ENCODE measurements at regions not wholly inside any gene's neighbourhood (a gene's known extent, or its start where the extent isn't known, plus 50 kb on each side); places are given as distances from the start of the nearest gene placed in this dataset.

DNA sequence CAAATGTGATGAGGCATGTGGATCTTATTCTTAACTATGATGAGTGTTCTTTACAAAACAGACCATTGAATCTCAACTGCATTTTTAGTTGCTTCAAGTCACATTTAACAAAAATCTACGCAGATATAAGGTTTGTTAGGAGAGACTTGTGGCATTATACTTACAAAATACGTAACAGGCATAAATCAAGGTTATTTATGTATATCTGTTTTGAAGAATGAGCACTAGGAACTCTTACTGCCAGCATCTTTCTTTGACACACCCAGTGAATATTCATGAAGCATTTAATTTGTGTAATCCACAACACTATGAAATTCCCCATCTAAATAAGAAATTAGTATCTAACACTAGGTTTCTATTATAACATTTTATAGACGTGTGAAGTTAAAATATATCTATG is 186.3 kb downstream of the FAT4 start:
- H3K9ac ChIP-seq (ENCODE audit: insufficient read length, low read depth) = no peak overlapping the region
- DNase-seq (ENCODE audit: low read depth, low spot score) = no peak
- H3K4me3 ChIP-seq (ENCODE audit: insufficient read length, low read depth) = no peak overlapping the region
- no peaks in the 10 kb centered on the region for H3K36me3 ChIP-seq (ENCODE audit: insufficient read depth, insufficient read length, low read length)
- no peaks in the 10 kb centered on the region for H3K27me3 ChIP-seq (ENCODE audit: insufficient read depth, insufficient read length)
- no peaks in the 10 kb centered on the region for H3K4me1 ChIP-seq (ENCODE audit: insufficient read depth, insufficient read length)
- no peak for TF ChIP-seq SUZ12 (IDR thresholded peaks at IDR 0.05; ENCODE audit: extremely low read depth, insufficient read depth, insufficient read length)
- no peak for TF ChIP-seq ZNF274 (IDR thresholded peaks at IDR 0.05; ENCODE audit: low read depth, low read length)
- no peak for TF ChIP-seq YY1 (IDR thresholded peaks at IDR 0.05; ENCODE audit: insufficient read depth, insufficient read length)
- no peaks in the 10 kb centered on the region for H3K9me3 ChIP-seq (ENCODE audit: insufficient read depth, low read length)

GRCh38 chr4:125501568-125501967 is 186.8 kb downstream of the FAT4 start:
- TF ChIP-seq SUZ12 (IDR thresholded peaks at IDR 0.05; ENCODE audit: extremely low read depth, insufficient read depth, insufficient read length) (no peak), YY1 (IDR thresholded peaks at IDR 0.05; ENCODE audit: insufficient read depth, insufficient read length) (no peak), ZNF274 (IDR thresholded peaks at IDR 0.05; ENCODE audit: low read depth, low read length) (no peak)
- no peaks in the 10 kb centered on the region for H3K36me3 ChIP-seq (ENCODE audit: insufficient read depth, insufficient read length, low read length)
- H3K9ac ChIP-seq (ENCODE audit: insufficient read length, low read depth) = no peak overlapping the region
- DNase-seq (ENCODE audit: low read depth, low spot score) = no peak
- no peak overlapping the region for H3K4me3 ChIP-seq (ENCODE audit: insufficient read length, low read depth)
- H3K9me3 ChIP-seq (ENCODE audit: insufficient read depth, low read length) = no peaks in the 10 kb centered on the region
- H3K27me3 ChIP-seq (ENCODE audit: insufficient read depth, insufficient read length) = no peaks in the 10 kb centered on the region
- H3K4me1 ChIP-seq (ENCODE audit: insufficient read depth, insufficient read length) = no peaks in the 10 kb centered on the region

DNA sequence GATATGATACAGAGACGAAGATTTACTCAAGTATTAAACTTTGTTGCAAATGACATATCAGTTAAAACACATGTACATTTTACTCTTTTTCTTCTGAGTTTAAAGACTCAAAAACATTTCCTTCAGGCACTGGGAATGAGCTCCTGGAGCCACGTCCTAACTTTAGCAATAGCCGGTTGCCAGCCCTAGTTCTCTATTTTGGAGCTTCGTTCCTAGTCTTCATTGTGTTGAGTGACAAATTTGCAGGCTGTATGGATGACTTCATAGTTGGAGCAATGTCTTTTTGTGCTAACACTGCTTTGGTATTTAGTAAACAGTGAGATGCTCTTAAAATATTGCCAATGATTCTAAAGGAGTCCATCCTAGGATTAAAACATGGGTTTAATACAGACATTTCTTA is 190.9 kb downstream of the FAT4 start:
- Histone ChIP-seq H3K9me3 (ENCODE audit: insufficient read depth, low read length) (0 out of 2 replicates have a peak, but pooled peaks cover 8% of the 10 kb centered on the region), H3K36me3 (ENCODE audit: insufficient read depth, insufficient read length, low read length) (no peaks in the 10 kb centered on the region), H3K9ac (ENCODE audit: insufficient read length, low read depth) (no peak overlapping the region), H3K4me3 (ENCODE audit: insufficient read length, low read depth) (no peak overlapping the region), H3K27me3 (ENCODE audit: insufficient read depth, insufficient read length) (no peaks in the 10 kb centered on the region), H3K4me1 (ENCODE audit: insufficient read depth, insufficient read length) (no peaks in the 10 kb centered on the region)
- TF ChIP-seq ZNF274 (IDR thresholded peaks at IDR 0.05; ENCODE audit: low read depth, low read length) (no peak), SUZ12 (IDR thresholded peaks at IDR 0.05; ENCODE audit: extremely low read depth, insufficient read depth, insufficient read length) (no peak), YY1 (IDR thresholded peaks at IDR 0.05; ENCODE audit: insufficient read depth, insufficient read length) (no peak)
- no peak for DNase-seq (ENCODE audit: low read depth, low spot score)

DNA sequence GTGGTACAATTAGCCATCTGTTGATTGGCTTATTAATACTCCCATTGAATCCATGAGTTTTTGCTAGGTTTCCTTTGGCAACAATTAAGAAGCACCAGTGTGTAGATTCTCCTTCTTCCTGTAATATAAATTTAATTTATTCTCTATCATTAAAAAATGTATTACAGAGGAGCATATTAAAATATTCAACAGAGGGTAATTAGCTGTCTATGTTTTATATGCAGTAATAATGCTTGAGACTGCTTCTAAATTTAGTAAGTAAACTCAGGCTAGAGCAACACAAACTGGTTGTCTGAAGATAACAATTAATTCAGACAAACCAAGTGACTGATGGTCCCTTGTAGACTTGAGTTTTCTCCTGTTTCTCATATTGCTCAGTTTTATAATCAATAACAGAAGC is 192.4 kb downstream of the FAT4 start:
- H3K36me3 ChIP-seq (ENCODE audit: insufficient read depth, insufficient read length, low read length) = no peaks in the 10 kb centered on the region
- TF ChIP-seq YY1 (IDR thresholded peaks at IDR 0.05; ENCODE audit: insufficient read depth, insufficient read length) (no peak), ZNF274 (IDR thresholded peaks at IDR 0.05; ENCODE audit: low read depth, low read length) (no peak), SUZ12 (IDR thresholded peaks at IDR 0.05; ENCODE audit: extremely low read depth, insufficient read depth, insufficient read length) (no peak)
- H3K27me3 ChIP-seq (ENCODE audit: insufficient read depth, insufficient read length) = no peaks in the 10 kb centered on the region
- H3K4me3 ChIP-seq (ENCODE audit: insufficient read length, low read depth) = no peak overlapping the region
- 0 out of 2 replicates have a peak, but pooled peaks cover 8% of the 10 kb centered on the region for H3K9me3 ChIP-seq (ENCODE audit: insufficient read depth, low read length)
- DNase-seq (ENCODE audit: low read depth, low spot score) = no peak
- no peaks in the 10 kb centered on the region for H3K4me1 ChIP-seq (ENCODE audit: insufficient read depth, insufficient read length)
- H3K9ac ChIP-seq (ENCODE audit: insufficient read length, low read depth) = no peak overlapping the region

DNA sequence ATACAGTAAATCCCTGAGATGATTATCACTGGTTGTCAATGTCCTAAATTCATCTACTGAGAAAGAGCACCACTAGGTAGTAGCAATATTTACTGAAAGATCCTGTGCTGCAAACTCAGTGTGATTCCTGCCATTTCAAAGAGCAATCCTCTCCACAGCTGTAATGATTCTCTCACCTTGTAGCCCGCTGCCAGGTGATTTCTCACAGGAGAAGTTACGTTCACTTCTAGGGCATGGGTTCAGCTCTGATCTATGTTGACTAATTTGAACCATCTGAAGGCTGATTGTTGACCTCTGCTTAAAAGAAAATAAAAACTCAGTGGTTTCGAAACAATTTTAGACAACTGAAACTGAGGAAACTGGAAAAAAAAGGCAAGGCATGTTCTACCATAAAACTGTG is 197.0 kb downstream of the FAT4 start:
- Histone ChIP-seq H3K4me3 (ENCODE audit: insufficient read length, low read depth) (no peak overlapping the region), H3K36me3 (ENCODE audit: insufficient read depth, insufficient read length, low read length) (no peaks in the 10 kb centered on the region), H3K9ac (ENCODE audit: insufficient read length, low read depth) (no peak overlapping the region), H3K27me3 (ENCODE audit: insufficient read depth, insufficient read length) (no peaks in the 10 kb centered on the region), H3K4me1 (ENCODE audit: insufficient read depth, insufficient read length) (no peaks in the 10 kb centered on the region), H3K9me3 (ENCODE audit: insufficient read depth, low read length) (0 out of 2 replicates have a peak, but pooled peaks cover 8% of the 10 kb centered on the region)
- DNase-seq (ENCODE audit: low read depth, low spot score) = no peak
- TF ChIP-seq SUZ12 (IDR thresholded peaks at IDR 0.05; ENCODE audit: extremely low read depth, insufficient read depth, insufficient read length) (no peak), YY1 (IDR thresholded peaks at IDR 0.05; ENCODE audit: insufficient read depth, insufficient read length) (no peak), ZNF274 (IDR thresholded peaks at IDR 0.05; ENCODE audit: low read depth, low read length) (no peak)

DNA sequence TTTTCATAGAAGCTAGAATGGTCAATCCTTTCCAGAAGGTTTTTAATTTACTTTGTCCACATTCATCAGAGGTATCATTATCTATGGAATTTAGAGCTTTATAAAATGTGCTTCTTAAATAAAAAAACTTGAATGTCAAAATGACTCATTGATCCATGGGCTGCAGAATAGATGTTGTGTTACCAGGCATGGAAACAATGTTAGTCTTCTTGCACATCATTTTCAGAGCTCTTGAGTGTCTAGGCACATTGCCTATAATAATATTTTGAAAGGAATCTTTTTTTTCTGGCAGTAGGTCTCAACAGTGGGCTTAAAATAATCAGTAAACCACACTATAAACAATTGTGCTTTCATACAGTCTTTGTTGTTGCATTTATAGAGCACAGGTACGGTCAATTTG is 200.3 kb downstream of the FAT4 start:
- no peak for TF ChIP-seq SUZ12 (IDR thresholded peaks at IDR 0.05; ENCODE audit: extremely low read depth, insufficient read depth, insufficient read length)
- TF ChIP-seq ZNF274 (IDR thresholded peaks at IDR 0.05; ENCODE audit: low read depth, low read length) = no peak
- no peak for TF ChIP-seq YY1 (IDR thresholded peaks at IDR 0.05; ENCODE audit: insufficient read depth, insufficient read length)
- H3K4me1 ChIP-seq (ENCODE audit: insufficient read depth, insufficient read length) = no peaks in the 10 kb centered on the region
- H3K36me3 ChIP-seq (ENCODE audit: insufficient read depth, insufficient read length, low read length) = no peaks in the 10 kb centered on the region
- no peaks in the 10 kb centered on the region for H3K9me3 ChIP-seq (ENCODE audit: insufficient read depth, low read length)
- no peak overlapping the region for H3K4me3 ChIP-seq (ENCODE audit: insufficient read length, low read depth)
- H3K27me3 ChIP-seq (ENCODE audit: insufficient read depth, insufficient read length) = no peaks in the 10 kb centered on the region
- no peak overlapping the region for H3K9ac ChIP-seq (ENCODE audit: insufficient read length, low read depth)
- no peak for DNase-seq (ENCODE audit: low read depth, low spot score)

GRCh38 chr4:125517831-125518230 is 203.1 kb downstream of the FAT4 start:
- Histone ChIP-seq H3K9me3 (ENCODE audit: insufficient read depth, low read length) (no peaks in the 10 kb centered on the region), H3K9ac (ENCODE audit: insufficient read length, low read depth) (no peak overlapping the region), H3K4me3 (ENCODE audit: insufficient read length, low read depth) (no peak overlapping the region), H3K27me3 (ENCODE audit: insufficient read depth, insufficient read length) (no peaks in the 10 kb centered on the region), H3K4me1 (ENCODE audit: insufficient read depth, insufficient read length) (no peaks in the 10 kb centered on the region), H3K36me3 (ENCODE audit: insufficient read depth, insufficient read length, low read length) (no peaks in the 10 kb centered on the region)
- no peak for DNase-seq (ENCODE audit: low read depth, low spot score)
- TF ChIP-seq ZNF274 (IDR thresholded peaks at IDR 0.05; ENCODE audit: low read depth, low read length) (no peak), SUZ12 (IDR thresholded peaks at IDR 0.05; ENCODE audit: extremely low read depth, insufficient read depth, insufficient read length) (no peak)

DNA sequence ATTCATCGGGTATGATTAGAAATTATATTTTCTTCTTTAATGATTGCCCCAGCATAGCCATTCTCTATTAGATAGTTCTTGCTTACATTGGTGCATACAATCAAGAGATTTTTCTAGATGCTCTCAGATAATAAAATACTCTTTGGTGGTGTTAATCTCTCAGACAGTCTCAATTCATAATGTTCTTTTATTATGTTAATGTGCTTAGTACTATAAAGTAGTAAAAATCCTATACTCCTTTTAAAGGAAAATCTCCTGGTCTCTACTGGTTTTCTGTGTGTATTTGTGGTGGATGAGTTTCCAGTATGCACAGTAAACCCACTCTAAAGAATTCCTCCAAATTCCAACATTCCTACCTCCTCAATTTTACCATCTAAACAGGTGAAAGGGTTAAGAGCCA is 203.5 kb downstream of the FAT4 start:
- no peaks in the 10 kb centered on the region for H3K4me1 ChIP-seq (ENCODE audit: insufficient read depth, insufficient read length)
- no peaks in the 10 kb centered on the region for H3K36me3 ChIP-seq (ENCODE audit: insufficient read depth, insufficient read length, low read length)
- H3K4me3 ChIP-seq (ENCODE audit: insufficient read length, low read depth) = no peak overlapping the region
- no peaks in the 10 kb centered on the region for H3K27me3 ChIP-seq (ENCODE audit: insufficient read depth, insufficient read length)
- no peak for TF ChIP-seq YY1 (IDR thresholded peaks at IDR 0.05; ENCODE audit: insufficient read depth, insufficient read length)
- TF ChIP-seq SUZ12 (IDR thresholded peaks at IDR 0.05; ENCODE audit: extremely low read depth, insufficient read depth, insufficient read length) = no peak
- TF ChIP-seq ZNF274 (IDR thresholded peaks at IDR 0.05; ENCODE audit: low read depth, low read length) = no peak
- H3K9ac ChIP-seq (ENCODE audit: insufficient read length, low read depth) = no peak overlapping the region
- no peak for DNase-seq (ENCODE audit: low read depth, low spot score)
- no peaks in the 10 kb centered on the region for H3K9me3 ChIP-seq (ENCODE audit: insufficient read depth, low read length)
